Testis (tissue), 2 donors: ENCODE measurements at regions not wholly inside any gene's neighbourhood (a gene's known extent, or its start where the extent isn't known, plus 50 kb on each side); places are given as distances from the start of the nearest gene placed in this dataset.

ENCODE experiments used
- CTCF ChIP-seq, 3 experiments: fragments of 450-650 bp in 2 of 3; fragments of 200-600 bp in 1 of 3; sonication (generic) in 1 of 3; IDR thresholded peaks; one replicate each; pipeline ENCODE4 v1.5.1; 2016 to 2019; ENCODE audit warnings: antibody characterized with exemption in 3 of 3, mild to moderate bottlenecking in 2 of 3, moderate library complexity in 1 of 3
- POLR2A ChIP-seq: fragments of 450-650 bp; IDR thresholded peaks from one replicate; pipeline ENCODE4 v1.6.1; 2017; ENCODE audit warnings: antibody characterized with exemption, mild to moderate bottlenecking, moderate library complexity

- TF ChIP-seq CTCF (IDR thresholded peaks at IDR 0.05) = no peak
- no peak for TF ChIP-seq POLR2A
These were observed 104.6 kb upstream of the ADAMTS9 start for GRCh38 chr3:64792445-64792844.
